ENCODE measurements at regions not wholly inside any gene's neighbourhood (a gene's known extent, or its start where the extent isn't known, plus 50 kb on each side); places are given as distances from the start of the nearest gene placed in this dataset.

GRCh38 chr12:90896821-90897220 lies 58.2 kb downstream of the CCER1 start:
- TF ChIP-seq CTCF (IDR thresholded peaks at IDR 0.05; ENCODE audit: poor library complexity, severe bottlenecking) (no peak), SMC3 (conservative IDR thresholded peaks at IDR 0.05; ENCODE audit: poor library complexity) (no peak), MXI1 (conservative IDR thresholded peaks at IDR 0.05; ENCODE audit: poor library complexity, severe bottlenecking) (no peak), POLR2AphosphoS5 (IDR thresholded peaks at IDR 0.05) (no peak), EP300 (conservative IDR thresholded peaks at IDR 0.05; ENCODE audit: poor library complexity, severe bottlenecking) (no peak)

Measured in neural cell (in vitro differentiated cells).